Spleen (tissue), 11 donors: ENCODE measurements at regions not wholly inside any gene's neighbourhood (a gene's known extent, or its start where the extent isn't known, plus 50 kb on each side); places are given as distances from the start of the nearest gene placed in this dataset.

Experiments used
- DNase-seq: peaks from one replicate; pipeline ENCODE4 v3.0.0-alpha.2; 2020
- H3K27ac ChIP-seq, 8 donors: fragments of 200-600 bp; sonication (generic) in 7 of 8; 1 replicate in 4 of 8; 2 replicates in 4 of 8; pipeline versions ENCODE4 v1.5.0 to v1.8.0; 2016 to 2021; ENCODE audit warnings: inconsistent platforms in 4 of 8, mild to moderate bottlenecking in 4 of 8, moderate library complexity in 1 of 8
- H3K27me3 ChIP-seq, 7 donors: fragments of 200-600 bp; sonication (generic) in 6 of 7; replicated peaks in 1 of 7; 1 replicate in 4 of 7; 2 replicates in 3 of 7; pipeline versions ENCODE4 v1.5.0 to v1.8.0; 2016 to 2021; ENCODE audit warnings: inconsistent platforms in 3 of 7, mild to moderate bottlenecking in 1 of 7
- H3K36me3 ChIP-seq, 6 donors: fragments of 200-600 bp; sonication (generic) in 5 of 6; 1 replicate in 4 of 6; 2 replicates in 2 of 6; pipeline versions ENCODE4 v1.5.0 to v1.8.0; 2016 to 2021; ENCODE audit warnings: inconsistent platforms in 2 of 6
- H3K4me1 ChIP-seq, 6 donors: fragments of 200-600 bp; sonication (generic) in 5 of 6; 1 replicate in 3 of 6; 2 replicates in 3 of 6; pipeline versions ENCODE4 v1.5.0 to v1.8.0; 2016 to 2021; ENCODE audit warnings: inconsistent platforms in 3 of 6
- H3K4me3 ChIP-seq, 8 donors: fragments of 200-600 bp; sonication (generic) in 7 of 8; 1 replicate in 4 of 8; 2 replicates in 4 of 8; pipeline versions ENCODE4 v1.5.0 to v1.8.0; 2016 to 2021; ENCODE audit warnings: inconsistent platforms in 4 of 8, mild to moderate bottlenecking in 4 of 8, moderate library complexity in 2 of 8
- H3K9me3 ChIP-seq, 8 donors: fragments of 200-600 bp; sonication (generic) in 7 of 8; 1 replicate in 4 of 8; 2 replicates in 4 of 8; pipeline versions ENCODE4 v1.5.0 to v1.8.0; 2016 to 2021; ENCODE audit warnings: inconsistent platforms in 4 of 8
- CTCF ChIP-seq, 11 experiments: fragments of 200-600 bp in 7 of 11; fragments of 450-650 bp in 4 of 11; sonication (generic) in 4 of 11; IDR thresholded peaks in 8 of 11; conservative IDR thresholded peaks in 3 of 11; 1 replicate in 7 of 11; 2 replicates in 4 of 11; pipeline versions ENCODE4 v1.4.0 to v1.8.0; 2016 to 2021; ENCODE audit warnings: antibody characterized with exemption in 11 of 11, inconsistent platforms in 4 of 11, mild to moderate bottlenecking in 1 of 11
- POLR2A ChIP-seq, 3 donors: fragments of 450-650 bp; IDR thresholded peaks; one replicate each; pipeline ENCODE4 v1.5.1; 2017; ENCODE audit warnings: antibody characterized with exemption in 3 of 3, mild to moderate bottlenecking in 1 of 3
- POLR2AphosphoS5 ChIP-seq, 3 donors: sonication (generic); formaldehyde crosslinking; IDR thresholded peaks; one replicate each; pipeline ENCODE4 v1.5.1; 2017; ENCODE audit warnings: antibody characterized with exemption in 3 of 3
- WGBS, 5 donors: extraction: QIAGEN DNeasy Blood & Tissue Kit in 3 of 5; methylation state at CpG; one replicate each; pipeline versions ENCODE4 v1.1.5 to v1.1.7; 2013 to 2018; 5-methylcytosine and 5-hydroxymethylcytosine counted together
- intact Hi-C: fragments of 100-400 bp; cut with DNase I; formaldehyde crosslinking; loops from one replicate; pipeline ENCODE4 v1.15.0; 2023; ENCODE audit warnings: low total_unique reads
- donor health status: healthy with polysubstance abuse.
- donor health status: DM: no; HTN: no; CAD: no; lungs with moderate emphysema.
- donor health status: DM: no; HTN: no; CAD: no.
- donor health status: Bipolar disorder and iron deficiency.
- donor health status: healthy.
- donor health status: DM: no; HTN: no; CAD: no.
- donor health status: DM: yes; HTN: yes; CAD: no.

GRCh38 chr15:29623116-29623639 is 199.1 kb downstream of the TJP1 start:
- Histone ChIP-seq H3K9me3 (peaks cover 0 to 7% (median 0%) of the 10 kb centered on the region in 8 donors), H3K4me3 (no peak overlapping the region), H3K36me3 (no peaks in the 10 kb centered on the region), H3K27ac (no peak overlapping the region), H3K4me1 (no peaks in the 10 kb centered on the region), H3K27me3 (no peaks in the 10 kb centered on the region)
- no peak for TF ChIP-seq POLR2AphosphoS5 (IDR thresholded peaks at IDR 0.05)
- no peak for TF ChIP-seq POLR2A (IDR thresholded peaks at IDR 0.05)
- no peak for TF ChIP-seq CTCF (IDR thresholded peaks at IDR 0.05 in 8 of 11, conservative IDR thresholded peaks at IDR 0.05 in 3 of 11)
- intact Hi-C loops = no loop called here
- DNase-seq = no peak
- 66 to 81% (median 78%) methylated on average over 6 of the region's 6 CpGs for WGBS, 5 donors

- Histone ChIP-seq H3K36me3 (no peaks in the 10 kb centered on the region), H3K4me3 (no peak overlapping the region), H3K4me1 (no peaks in the 10 kb centered on the region), H3K27ac (no peak overlapping the region), H3K27me3 (peaks cover 0 to 4% (median 0%) of the 10 kb centered on the region in 7 donors), H3K9me3 (peaks cover 0 to 7% (median 0%) of the 10 kb centered on the region in 8 donors)
- 68 to 80% (median 76%) methylated on average over 7 of the region's 7 CpGs for WGBS, 5 donors
- no peak for TF ChIP-seq POLR2AphosphoS5 (IDR thresholded peaks at IDR 0.05)
- TF ChIP-seq CTCF (IDR thresholded peaks at IDR 0.05 in 8 of 11, conservative IDR thresholded peaks at IDR 0.05 in 3 of 11) = no peak
- TF ChIP-seq POLR2A (IDR thresholded peaks at IDR 0.05) = no peak
- intact Hi-C loops = no loop called here
- DNase-seq = no peak
These were observed 199.6 kb downstream of the TJP1 start for GRCh38 chr15:29622637-29623036.

DNA sequence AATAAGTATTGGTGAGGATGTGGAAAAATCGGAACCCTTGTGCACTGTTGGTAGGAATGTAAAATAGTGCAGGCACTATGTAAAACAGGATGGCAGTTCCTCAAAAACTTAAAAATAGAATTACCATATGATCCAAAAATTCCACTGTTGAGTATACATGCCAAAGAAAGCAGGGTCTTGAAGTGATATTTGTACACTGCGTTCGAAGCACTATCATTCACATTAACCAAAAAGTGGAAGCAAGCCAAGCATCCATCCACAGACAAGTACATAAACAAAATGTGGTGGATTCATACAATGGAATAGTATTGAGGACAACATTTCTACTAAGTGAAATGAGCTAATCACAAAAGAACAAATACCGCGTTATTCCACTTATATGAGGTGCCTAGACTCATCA is 200.7 kb downstream of the TJP1 start:
- no peak overlapping the region for H3K27ac ChIP-seq
- no peak overlapping the region for H3K4me3 ChIP-seq
- 88 to 93% (median 93%) methylated on average over 5 of the region's 5 CpGs for WGBS, 5 donors
- intact Hi-C loops = no loop called here
- no peak for DNase-seq
- TF ChIP-seq POLR2AphosphoS5 (IDR thresholded peaks at IDR 0.05) = no peak
- no peak for TF ChIP-seq POLR2A (IDR thresholded peaks at IDR 0.05)
- no peak for TF ChIP-seq CTCF (IDR thresholded peaks at IDR 0.05 in 8 of 11, conservative IDR thresholded peaks at IDR 0.05 in 3 of 11)
- no peaks in the 10 kb centered on the region for H3K4me1 ChIP-seq
- H3K36me3 ChIP-seq = no peaks in the 10 kb centered on the region
- H3K27me3 ChIP-seq = peaks cover 0 to 6% (median 0%) of the 10 kb centered on the region in 7 donors
- H3K9me3 ChIP-seq = peaks cover 0 to 7% (median 0%) of the 10 kb centered on the region in 8 donors

DNA sequence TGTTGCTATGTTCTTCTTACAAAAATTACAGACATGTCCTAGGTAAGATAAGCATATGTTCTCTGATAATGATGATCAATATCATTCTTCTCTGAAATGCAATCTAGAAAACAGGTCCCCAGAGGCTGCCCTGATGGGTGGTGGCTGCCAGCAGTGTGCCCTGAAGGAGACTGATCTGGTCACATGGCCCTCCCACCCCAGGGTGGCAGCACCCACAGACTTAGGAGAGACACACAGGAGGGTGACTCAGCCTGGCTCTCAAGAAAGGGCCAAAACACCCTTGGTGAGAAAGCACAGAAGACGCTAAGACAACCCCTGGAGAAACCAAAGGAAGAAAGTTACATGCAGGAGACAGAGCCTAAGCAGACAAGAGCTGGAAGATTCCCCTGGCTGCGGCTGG is 203.7 kb downstream of the TJP1 start:
- Histone ChIP-seq H3K4me3 (no peak overlapping the region), H3K27me3 (peaks cover 0 to 29% (median 0%) of the 10 kb centered on the region in 7 donors), H3K4me1 (no peaks in the 10 kb centered on the region), H3K9me3 (peaks cover 0 to 7% (median 0%) of the 10 kb centered on the region in 8 donors), H3K36me3 (no peaks in the 10 kb centered on the region), H3K27ac (no peak overlapping the region)
- intact Hi-C loops = no loop called here
- DNase-seq = no peak
- 80 to 86% (median 83%) methylated on average over 2 of the region's 2 CpGs for WGBS, 5 donors
- TF ChIP-seq POLR2A (IDR thresholded peaks at IDR 0.05) = no peak

DNA sequence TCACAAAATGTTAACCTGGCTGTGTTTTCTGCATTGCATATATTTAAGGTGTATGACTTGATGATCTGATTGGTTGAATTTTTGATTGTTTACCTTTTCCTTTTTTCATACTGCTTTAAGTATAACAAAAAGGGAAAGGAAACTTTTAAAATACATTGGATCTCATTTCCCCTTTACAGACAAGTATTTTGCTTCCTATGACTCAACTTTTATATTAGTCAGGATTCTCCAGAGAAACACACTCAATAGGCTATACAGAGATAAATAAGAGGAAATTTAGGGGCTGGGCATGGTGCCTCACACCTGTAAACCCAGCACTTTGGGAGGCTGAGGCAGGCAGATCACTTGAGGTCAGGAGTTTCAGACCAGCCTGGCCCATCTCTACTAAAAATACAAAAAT is 205.8 kb downstream of the TJP1 start:
- intact Hi-C loops = no loop called here
- no peaks in the 10 kb centered on the region for H3K36me3 ChIP-seq
- TF ChIP-seq CTCF (IDR thresholded peaks at IDR 0.05 in 8 of 11, conservative IDR thresholded peaks at IDR 0.05 in 3 of 11) = no peak
- no peak for TF ChIP-seq POLR2AphosphoS5 (IDR thresholded peaks at IDR 0.05)
- TF ChIP-seq POLR2A (IDR thresholded peaks at IDR 0.05) = no peak
- no peaks in the 10 kb centered on the region for H3K4me1 ChIP-seq
- peaks cover 0 to 7% (median 0%) of the 10 kb centered on the region in 8 donors for H3K9me3 ChIP-seq
- H3K27me3 ChIP-seq = peaks cover 0 to 50% (median 0%) of the 10 kb centered on the region in 7 donors
- H3K27ac ChIP-seq = no peak overlapping the region
- DNase-seq = no peak
- no peak overlapping the region for H3K4me3 ChIP-seq
